M059J (cell line): ENCODE measurements at regions not wholly inside any gene's neighbourhood (a gene's known extent, or its start where the extent isn't known, plus 50 kb on each side); places are given as distances from the start of the nearest gene placed in this dataset.
"Not testable (repeated sequence)": the region's sequence is repeated elsewhere in the genome, so short reads cannot be mapped to it uniquely, and the experiment has no call there.

Source experiments
- DNase-seq: peaks from one replicate; pipeline ENCODE4 v3.0.0-alpha.2; 2012; ENCODE audit warnings: low read depth

GRCh38 chr1:178020968-178021640 is 51.2 kb upstream of the SEC16B start:
- no peak for DNase-seq

GRCh38 chr1:178021950-178022349 is 52.1 kb upstream of the SEC16B start:
- DNase-seq = no peak

DNA sequence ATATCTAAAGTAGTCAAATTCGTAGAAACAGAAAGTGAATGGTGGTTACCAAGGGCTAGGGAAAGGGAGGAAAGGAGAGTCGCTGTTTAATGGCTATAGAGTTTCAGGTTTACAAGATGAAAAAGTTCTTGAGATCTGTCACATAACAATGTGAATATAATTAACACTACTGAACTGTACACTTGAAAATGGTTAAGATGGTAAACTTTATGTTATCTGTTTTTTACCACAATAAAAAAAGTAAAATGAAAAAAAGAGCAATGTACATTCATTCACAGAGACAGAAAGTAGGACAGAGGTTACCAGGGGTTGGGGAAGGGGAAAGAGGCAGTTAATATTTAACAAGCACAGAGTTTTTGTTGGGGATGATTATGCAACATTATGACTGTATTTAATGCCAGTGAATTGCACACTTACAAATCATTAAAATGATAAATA is 53.3 kb upstream of the SEC16B start:
- no peak for DNase-seq

GRCh38 chr1:178024504-178024903 is 54.6 kb upstream of the SEC16B start:
- DNase-seq = no peak

DNA sequence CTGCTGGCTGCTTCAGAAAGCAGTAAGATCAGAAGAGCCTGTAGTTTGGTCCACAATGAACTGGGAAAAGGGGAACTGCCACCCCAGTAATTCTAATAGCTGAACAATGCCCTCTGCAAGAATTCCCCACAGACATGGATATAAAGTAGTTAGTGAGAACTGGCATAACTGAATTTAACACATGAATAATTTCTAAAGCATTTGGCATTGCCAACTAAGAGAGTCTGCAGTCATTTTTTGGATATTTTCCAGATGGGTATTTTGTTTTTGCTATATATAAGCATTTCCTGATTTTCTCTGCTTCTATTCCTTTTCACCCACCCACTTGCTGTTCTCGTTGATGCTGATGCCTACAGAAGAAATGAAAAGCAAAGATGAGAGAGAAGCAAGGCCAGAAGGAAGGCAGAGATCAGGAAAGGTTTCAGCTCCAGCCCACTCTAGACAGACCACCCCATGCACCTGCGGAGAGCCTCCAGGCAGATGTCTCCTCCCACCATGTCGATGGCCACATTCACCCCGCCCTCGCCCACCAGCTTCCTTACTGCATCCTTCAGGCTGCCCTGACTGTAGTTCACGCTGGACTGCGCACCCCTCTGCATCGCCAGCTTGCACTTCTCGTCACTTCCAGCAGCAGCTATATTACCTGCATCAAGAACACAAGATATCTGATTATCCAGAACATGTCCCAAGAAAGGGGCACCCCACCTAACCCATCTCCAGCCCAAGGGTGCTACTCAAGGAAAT is 55.9 kb upstream of the SEC16B start:
- DNase-seq = no peak

DNA sequence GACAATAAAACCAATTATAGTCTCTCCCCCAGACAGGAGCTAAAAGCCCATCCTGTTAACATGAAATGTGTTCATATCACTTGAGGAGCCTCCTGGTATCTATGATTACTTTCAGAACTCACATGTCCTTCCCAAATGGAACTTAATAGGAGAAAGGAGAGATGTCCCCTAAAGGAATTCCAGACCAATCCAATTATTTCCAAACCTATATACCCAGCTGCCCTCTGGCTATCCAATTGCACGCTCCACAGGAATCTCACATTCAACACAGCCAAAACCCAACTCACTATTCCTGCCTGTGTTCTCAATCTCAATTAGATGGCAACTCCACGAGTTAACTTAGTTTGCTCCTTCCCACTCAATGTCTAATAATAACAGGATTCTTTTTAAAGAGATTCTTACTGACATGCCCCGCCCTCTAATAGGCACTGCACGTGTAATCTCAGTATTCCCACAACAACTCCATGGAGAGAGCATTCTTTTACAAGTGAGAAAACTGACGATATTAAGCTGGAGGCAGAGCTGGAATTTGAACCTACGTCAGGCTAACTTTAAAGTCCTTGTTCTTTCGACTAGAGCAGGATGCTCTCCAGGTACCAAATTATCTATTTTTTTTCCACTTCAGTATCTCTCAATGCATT is 59.1 kb upstream of the SEC16B start:
- DNase-seq = no peak

- no peak for DNase-seq
These were observed 60.6 kb upstream of the SEC16B start for GRCh38 chr1:178030467-178030866.

- DNase-seq = peak; percentile 89
These were observed 62.0 kb upstream of the RASAL2 start for GRCh38 chr1:178031856-178032320.

DNA sequence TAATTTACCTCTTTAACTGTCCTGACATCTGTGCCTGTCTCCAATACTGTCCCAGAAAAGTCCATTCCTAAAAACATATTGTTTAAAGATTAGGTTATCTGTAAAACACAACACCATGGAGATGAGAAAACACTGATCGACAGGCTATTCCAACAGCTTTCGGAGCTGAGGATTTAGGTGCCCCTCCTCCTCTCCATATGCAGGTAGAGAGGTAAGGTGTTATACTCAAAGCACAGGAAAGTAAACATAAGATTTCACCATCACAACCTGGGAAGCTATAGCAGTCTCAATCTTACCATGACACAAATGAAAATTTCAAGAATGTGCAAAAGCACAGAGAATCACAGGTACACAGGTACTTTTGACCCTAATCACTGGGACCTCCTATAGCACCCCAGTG is 60.9 kb upstream of the RASAL2 start:
- no peak for DNase-seq

DNA sequence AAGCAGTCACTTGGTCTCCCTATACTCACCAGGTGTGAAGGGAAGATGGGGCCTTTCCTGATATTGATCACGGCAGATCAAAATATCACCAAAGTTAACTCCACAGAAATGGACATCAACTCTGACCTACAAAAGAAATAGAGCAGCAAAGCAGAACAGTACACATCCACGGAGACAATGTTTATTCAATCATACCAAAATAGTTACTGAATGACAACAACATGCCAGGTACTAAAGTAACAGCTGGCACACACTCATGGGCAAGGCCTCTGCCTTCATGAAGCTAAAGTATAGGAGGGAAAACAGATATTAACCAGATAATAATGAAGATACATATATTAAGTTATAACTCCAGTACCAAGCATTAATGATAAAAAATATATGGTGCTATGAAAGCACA is 59.2 kb upstream of the RASAL2 start:
- no peak for DNase-seq

DNA sequence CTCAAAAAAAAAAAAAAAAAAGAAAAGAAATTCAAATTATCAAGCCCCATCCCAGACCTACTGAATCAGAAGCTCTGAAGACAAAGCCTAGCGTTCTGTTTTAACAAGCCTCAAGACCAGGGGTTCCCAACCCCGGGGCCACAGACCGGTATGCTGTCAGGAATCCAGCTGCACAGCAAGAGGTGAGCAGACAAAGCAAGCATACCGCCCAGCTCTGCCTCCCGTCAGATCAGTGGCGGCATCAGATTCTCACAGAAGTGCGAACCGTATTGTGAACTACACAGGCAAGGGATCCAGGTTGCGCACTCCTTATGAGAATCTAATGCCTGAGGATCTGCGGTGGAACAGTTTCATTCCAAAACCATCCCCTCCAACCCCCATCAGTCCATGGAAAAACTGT is 57.8 kb upstream of the RASAL2 start:
- no peak for DNase-seq

DNA sequence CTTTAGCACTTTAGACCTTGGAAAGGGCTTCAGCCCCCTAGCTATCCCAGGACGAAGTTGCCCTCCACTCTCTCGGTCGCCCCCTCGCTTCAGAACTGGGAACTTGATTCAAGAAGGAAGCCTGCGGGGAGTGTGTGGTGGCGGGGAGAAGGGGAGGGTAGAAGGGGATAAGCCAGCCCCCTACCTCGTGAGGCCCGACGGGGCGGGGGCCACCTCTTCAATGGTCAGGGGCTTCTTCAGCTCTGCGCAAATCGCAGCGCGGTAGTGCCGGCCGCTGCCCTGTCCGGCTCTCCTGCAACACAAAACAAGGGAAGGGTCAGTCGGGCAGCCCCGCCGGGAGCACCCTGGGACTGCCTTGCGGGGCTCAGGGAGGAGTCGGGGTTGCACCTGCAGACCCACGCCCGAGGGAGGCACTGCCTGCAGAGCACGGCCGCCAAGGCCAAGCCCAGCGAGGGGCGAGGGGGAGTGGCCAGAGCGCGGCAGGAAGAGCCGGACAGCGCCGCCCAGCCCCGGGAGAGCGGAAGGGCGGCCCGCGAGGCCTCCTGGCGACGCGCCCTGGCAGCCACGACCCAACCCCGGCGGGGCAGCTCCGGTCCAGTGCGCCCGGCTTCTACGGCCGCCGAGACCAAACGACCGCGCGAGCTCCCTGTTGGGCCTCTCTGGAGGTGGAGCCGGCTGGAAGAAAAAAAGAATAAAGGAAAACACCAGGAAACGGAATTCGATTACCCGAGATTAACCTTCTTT is 56.2 kb upstream of the RASAL2 start:
- DNase-seq = peak; percentile 81

GRCh38 chr1:178038372-178038771 is 55.5 kb upstream of the RASAL2 start:
- DNase-seq = no peak

GRCh38 chr1:178039891-178040290 is 54.0 kb upstream of the RASAL2 start:
- no peak for DNase-seq

DNA sequence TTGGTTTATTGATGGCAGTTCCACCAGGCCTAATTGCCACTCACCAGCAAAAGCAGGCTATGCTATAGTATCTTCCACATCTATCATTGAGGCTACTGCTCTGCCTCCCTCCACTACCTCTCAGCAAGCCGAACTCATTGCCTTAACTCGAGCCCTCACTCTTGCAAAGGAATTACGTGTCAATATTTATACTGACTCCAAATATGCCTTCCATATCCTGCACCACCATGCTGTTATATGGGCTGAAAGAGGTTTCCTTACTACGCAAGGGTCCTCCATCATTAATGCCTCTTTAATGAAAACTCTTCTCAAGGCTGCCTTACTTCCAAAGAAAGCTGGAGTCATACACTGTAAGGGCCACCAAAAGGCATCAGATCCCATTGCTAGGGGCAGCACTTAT is 50.0 kb upstream of the RASAL2 start:
- DNase-seq = not testable (repeated sequence)
